GM10248 (cell line): ENCODE measurements at regions not wholly inside any gene's neighbourhood (a gene's known extent, or its start where the extent isn't known, plus 50 kb on each side); places are given as distances from the start of the nearest gene placed in this dataset.

Experiments
- CTCF ChIA-PET: fragments of 300-600 bp; sonication (Branson Sonifier 250); formaldehyde crosslinking; extraction: SDS; loops from one replicate; lab custom pipeline; 2021; ENCODE audit warnings: antibody characterized with exemption; lab: Yijun Ruan, JAX
- POLR2A ChIA-PET: fragments of 350-650 bp; sonication (Branson Sonifier 250); formaldehyde crosslinking; extraction: SDS; loops from one replicate; lab custom pipeline; 2020; ENCODE audit warnings: antibody characterized with exemption; lab: Yijun Ruan, JAX
- DNase-seq: peaks from one replicate; pipeline ENCODE4 v3.0.0; 2012; ENCODE audit errors: extremely low spot score
- TF ChIP-seq, protein P1 (sequence below): IDR thresholded peaks from 2 replicates; pipeline ENCODE4 v1.5.1; 2012; ENCODE audit warnings: mild to moderate bottlenecking, low read depth; ENCODE audit errors: extremely low read depth, missing control alignments, control extremely low read depth

DNA sequence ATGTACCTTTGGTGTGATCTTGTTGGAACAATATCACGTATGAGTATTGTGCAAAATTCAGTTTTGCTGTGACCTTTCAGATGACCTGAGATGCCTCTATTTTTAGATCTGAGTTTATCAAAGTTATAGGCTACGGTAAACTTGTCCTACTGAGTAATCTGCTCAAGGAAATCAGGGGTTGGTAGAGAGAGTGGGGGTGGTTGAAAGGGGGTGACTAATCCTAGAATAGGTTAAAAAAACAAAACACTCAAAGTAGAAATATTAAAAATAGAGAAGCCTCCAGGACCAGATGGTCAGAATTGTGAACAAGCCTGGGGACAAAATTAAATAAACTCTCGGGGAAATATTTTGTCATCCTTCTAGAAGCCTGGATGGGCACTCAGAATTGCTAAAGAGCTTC is 59.9 kb upstream of the C11orf87 start:
- ChIA-PET POLR2A (no interaction called here), CTCF (interaction anchor here (0.7 to 1.0 kb wide), 2 partner anchors 12 to 65 kb away, joined by 3 to 4 read pairs; no protein-coding TSS in a partner anchor)
- TF ChIP-seq, protein P1, sequence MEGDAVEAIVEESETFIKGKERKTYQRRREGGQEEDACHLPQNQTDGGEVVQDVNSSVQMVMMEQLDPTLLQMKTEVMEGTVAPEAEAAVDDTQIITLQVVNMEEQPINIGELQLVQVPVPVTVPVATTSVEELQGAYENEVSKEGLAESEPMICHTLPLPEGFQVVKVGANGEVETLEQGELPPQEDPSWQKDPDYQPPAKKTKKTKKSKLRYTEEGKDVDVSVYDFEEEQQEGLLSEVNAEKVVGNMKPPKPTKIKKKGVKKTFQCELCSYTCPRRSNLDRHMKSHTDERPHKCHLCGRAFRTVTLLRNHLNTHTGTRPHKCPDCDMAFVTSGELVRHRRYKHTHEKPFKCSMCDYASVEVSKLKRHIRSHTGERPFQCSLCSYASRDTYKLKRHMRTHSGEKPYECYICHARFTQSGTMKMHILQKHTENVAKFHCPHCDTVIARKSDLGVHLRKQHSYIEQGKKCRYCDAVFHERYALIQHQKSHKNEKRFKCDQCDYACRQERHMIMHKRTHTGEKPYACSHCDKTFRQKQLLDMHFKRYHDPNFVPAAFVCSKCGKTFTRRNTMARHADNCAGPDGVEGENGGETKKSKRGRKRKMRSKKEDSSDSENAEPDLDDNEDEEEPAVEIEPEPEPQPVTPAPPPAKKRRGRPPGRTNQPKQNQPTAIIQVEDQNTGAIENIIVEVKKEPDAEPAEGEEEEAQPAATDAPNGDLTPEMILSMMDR: no peak
- DNase-seq: no peak

DNA sequence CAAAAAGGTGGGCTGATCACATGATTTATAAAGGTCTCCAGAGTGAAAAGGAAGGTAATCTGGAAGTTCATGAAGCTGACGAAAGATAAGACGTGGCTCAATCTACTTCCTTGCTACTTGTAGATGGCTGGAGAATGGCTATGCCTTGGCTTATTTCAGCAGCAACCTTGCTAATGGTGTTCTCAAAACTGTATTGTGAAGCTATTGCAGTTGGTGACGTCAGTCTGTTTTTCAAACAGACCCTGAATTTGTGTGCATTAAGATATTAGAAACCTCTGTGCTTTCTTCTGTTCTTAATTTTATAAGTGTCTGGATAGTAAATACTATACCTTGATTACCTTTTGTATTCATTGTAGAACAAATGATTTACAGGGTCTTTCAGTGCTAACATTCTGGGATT is 58.3 kb upstream of the C11orf87 start:
- POLR2A ChIA-PET: no interaction called here
- TF ChIP-seq, protein P1: no peak
- CTCF ChIA-PET: no interaction called here

DNA sequence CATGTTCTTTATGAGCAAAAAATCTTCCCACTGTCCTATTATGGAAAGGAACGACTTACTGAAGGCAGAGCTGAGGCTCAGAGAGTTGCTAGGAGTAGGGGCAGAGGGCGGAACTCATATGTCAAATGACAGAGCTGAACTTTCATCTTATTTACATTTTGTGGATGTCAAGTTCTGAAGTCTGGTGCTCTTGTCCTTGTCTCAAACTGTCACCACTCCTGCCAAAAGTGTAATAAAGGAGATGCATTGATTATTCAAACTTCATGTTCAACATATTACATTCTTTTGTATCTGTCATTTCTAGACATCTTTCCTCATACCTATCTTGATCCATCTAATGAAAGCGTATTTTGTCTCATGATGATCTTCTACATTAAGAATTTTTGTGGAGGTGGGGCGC is 57.1 kb upstream of the C11orf87 start:
- DNase-seq: no peak
- ChIA-PET CTCF (no interaction called here), POLR2A (no interaction called here)
- TF ChIP-seq, protein P1: no peak

More for the DNA sequence above, 58.3 kb upstream of the C11orf87 start:
- DNase-seq: no peak

DNA sequence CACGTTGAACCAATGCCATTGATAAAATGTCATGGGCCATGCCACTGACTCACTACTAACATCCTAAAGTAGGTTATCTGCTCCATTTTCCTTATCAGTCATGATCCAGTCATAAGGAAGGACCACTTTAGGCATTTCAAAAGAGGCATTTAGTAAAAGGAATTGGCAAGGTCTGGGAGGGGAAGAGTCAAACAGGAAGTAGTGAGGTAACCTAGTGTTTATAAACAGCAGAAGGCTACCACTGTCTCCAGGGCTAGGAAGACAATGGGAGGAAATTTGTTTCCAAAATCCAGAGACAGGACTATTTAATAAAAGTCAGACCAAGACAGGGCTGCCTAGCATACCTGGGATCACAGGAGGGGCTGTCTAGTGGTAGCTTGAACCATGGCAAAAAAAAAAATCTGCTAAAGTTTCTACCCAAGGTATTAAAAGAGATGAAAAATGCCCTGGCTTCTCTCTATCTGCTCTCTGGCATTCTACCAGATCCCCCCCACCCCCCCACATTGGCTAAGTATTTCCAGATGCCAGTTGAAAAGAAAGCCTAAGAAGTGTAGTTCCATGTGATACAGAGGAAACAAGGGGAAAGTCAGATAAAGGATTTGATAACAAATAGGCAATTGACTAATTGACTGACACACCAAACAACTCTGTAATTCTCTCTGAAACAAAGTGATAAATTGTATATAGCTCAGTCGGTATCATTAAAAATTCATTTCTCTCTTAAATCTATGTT is 50.4 kb upstream of the C11orf87 start:
- ChIA-PET CTCF (no interaction called here), POLR2A (no interaction called here)
- DNase-seq: no peak
- TF ChIP-seq, protein P1: no peak
